ENCODE measurements at regions not wholly inside any gene's neighbourhood (a gene's known extent, or its start where the extent isn't known, plus 50 kb on each side); places are given as distances from the start of the nearest gene placed in this dataset.
"Not testable (repeated sequence)": the region's sequence is repeated elsewhere in the genome, so short reads cannot be mapped to it uniquely, and the experiment has no call there.

GRCh38 chr5:51997949-51998348 is 614.7 kb downstream of the ISL1 start:
- no peak for DNase-seq (ENCODE audit: low read depth, low spot score)
- no peak overlapping the region for H3K27ac ChIP-seq

DNA sequence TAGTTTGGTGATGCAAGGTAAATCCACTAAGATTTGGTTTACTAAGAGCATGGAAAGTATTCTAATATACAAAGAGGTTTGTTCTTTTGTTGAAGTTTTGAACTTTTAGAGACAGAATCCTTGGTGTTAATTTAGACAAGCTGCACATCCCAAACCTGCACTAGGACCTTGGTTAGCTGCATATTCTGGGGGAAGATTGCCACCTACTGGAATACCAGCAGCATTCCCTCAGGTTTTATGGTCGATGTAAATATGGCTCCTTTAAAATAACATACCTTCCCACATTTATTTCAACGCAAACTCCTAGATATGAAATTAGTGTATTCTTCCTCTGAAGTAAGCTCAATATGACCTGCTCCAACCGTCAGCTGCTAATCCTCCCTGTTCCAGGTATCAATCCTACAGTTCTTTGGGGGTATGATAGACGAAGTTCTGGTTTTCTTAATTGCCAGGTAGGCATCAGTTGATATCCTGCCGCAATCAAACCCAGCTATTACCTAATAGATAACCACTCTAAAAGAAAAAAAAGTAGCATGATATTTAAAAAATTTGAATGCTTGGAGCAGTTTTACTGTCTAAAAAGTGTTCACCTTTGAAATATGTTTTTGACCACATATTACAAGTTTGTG is 624.1 kb downstream of the ISL1 start:
- peak; percentile 12 for DNase-seq (ENCODE audit: low read depth, low spot score)
- H3K27ac ChIP-seq: no peak overlapping the region

DNA sequence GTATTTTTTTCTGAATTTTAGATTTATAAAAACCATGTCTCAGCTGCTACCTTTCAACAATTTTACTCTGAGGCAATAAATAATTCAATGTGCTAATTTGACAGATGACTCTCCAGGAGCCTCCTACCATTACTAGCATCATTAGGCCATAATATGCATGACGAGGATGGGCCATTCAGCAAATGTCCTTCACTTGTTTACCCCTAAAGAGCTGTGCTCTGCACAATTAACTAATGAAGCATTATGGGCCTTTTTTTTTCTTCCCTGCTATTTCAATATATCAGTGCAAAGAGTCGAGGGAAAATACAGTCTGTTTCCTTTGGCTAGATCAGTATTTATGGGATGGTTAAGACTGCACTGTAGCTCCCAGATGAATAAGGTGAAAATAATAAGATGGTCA is 627.2 kb downstream of the ISL1 start:
- no peak for DNase-seq (ENCODE audit: low read depth, low spot score)
- no peak overlapping the region for H3K27ac ChIP-seq

DNA sequence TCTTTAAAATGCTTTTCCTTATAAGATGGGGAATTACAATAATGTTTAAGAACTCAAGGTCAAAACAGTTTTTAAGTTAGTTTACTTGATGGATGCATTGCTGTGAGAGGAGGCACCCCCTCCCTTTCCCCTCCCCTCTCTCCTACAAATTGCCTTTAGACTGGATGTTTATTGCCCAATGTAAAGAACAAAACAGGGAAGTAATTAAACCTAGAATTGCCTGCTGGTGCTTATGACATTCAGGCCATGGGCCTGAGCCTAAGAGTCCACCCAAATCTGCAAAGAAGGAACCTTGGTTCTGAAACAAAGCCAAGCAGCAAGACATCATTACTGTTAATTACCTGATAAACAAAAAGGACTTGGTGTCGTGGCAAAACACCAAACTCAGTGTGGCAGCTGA is 630.3 kb downstream of the ISL1 start:
- DNase-seq (ENCODE audit: low read depth, low spot score): no peak
- no peak overlapping the region for H3K27ac ChIP-seq

DNA sequence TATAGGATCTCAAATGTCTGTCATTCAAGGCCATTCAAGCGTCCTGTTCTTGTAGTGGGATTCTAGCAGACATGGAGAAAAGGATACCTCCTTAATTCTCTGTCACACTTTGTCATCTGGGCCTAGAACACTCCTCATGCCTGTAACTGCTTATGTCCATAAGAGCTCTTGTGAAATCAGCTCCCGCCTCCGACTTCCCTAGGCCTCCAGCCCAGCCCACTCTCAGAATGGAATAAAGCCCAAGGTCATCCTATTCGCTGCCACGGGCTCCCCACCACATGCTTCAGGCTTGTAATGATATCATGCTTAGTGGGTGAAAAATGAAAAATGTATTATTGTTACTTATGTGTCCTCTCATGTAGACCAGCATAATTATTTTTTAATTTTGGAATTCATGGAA is 632.5 kb downstream of the ISL1 start:
- DNase-seq (ENCODE audit: low read depth, low spot score): no peak
- no peak overlapping the region for H3K27ac ChIP-seq

- H3K27ac ChIP-seq: no peak overlapping the region
- DNase-seq (ENCODE audit: low read depth, low spot score): no peak
Measured at GRCh38 chr5:52017567-52017966, 634.3 kb downstream of the ISL1 start.

GRCh38 chr5:52024359-52024758 is 641.1 kb downstream of the ISL1 start:
- H3K27ac ChIP-seq: no peak overlapping the region
- no peak for DNase-seq (ENCODE audit: low read depth, low spot score)

DNA sequence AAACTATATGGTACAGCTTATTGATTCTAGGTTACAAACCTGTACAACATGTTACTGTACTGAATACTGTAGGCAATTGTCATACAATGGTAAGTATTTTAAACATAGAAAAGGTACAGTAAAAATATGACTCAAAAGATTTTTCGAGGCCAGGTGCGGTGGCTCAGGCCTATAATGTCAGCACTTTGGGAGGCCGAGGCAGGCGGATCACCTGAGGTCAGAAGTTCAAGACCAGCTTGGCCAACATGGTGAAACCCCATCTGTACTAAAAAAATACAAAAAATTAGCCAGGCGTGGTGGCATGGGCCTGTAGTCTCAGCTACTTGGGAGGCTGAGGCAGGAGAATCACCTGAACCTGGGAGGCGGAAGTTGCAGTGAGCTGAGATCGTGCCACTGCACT is 646.6 kb downstream of the ISL1 start:
- H3K27ac ChIP-seq; DNase-seq (ENCODE audit: low read depth, low spot score): not testable (repeated sequence)

DNA sequence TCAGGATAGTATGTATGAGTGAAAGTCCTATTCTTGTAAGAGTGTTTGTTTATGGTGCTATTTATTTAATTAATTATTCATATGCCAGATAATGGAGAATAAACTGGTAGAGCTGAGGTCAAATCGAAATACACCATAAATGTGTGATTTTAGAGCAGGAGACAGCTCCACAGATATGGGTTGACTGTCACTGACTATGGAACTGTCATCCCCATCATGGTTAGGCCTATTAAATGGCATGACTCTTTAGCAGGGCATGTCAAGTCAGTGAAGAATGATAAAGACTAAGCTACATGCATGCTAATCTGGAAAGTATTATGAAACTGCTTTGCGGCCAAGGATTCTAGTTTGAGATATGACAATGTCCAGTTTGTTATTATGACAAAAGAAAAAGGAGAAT is 658.6 kb downstream of the ISL1 start:
- H3K27ac ChIP-seq: no peak overlapping the region
- DNase-seq (ENCODE audit: low read depth, low spot score): no peak

GRCh38 chr5:52043137-52043536 is 659.9 kb downstream of the ISL1 start:
- DNase-seq (ENCODE audit: low read depth, low spot score): no peak
- no peak overlapping the region for H3K27ac ChIP-seq

DNA sequence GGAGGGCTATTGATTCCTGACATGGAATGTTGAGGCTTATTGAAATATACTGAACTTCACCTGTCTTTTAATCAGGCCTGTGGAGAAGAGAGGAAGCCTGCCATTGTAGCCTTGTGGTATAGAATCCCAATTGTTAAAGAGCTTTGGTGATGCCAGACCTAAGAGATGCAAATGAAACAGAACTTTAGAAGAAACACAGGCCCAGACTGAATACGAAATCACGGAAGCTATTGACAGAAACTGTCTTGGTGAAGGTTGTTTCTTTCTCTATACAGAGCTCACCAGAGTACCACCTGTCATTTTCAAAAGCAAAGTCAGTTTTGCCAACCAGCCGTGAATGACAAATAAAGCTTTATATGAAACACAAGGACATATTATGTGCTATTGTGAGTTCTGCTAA is 660.3 kb downstream of the ISL1 start:
- H3K27ac ChIP-seq: no peak overlapping the region
- no peak for DNase-seq (ENCODE audit: low read depth, low spot score)

DNA sequence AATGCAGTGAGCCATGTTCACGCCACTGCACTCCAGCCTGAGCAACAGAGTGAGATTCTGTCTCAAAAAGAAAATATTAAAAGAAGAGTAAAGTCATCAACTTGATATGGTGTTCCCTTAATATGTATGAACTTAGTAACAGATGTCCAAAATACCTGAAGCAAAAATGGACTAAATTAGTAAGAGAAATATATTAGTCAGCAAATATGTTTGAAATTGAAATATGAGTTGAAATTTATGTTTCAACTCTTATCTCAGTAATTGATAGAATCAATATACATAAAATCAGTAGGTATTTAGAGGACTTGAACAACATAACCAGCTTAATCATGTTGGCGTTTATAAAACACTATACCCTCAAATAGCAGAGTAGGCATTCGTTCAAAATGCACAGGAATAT is 668.5 kb downstream of the ISL1 start:
- DNase-seq (ENCODE audit: low read depth, low spot score): no peak
- no peak overlapping the region for H3K27ac ChIP-seq

- no peak overlapping the region for H3K27ac ChIP-seq
- no peak for DNase-seq (ENCODE audit: low read depth, low spot score)
Measured at GRCh38 chr5:52063186-52063585, 679.9 kb downstream of the ISL1 start.

DNA sequence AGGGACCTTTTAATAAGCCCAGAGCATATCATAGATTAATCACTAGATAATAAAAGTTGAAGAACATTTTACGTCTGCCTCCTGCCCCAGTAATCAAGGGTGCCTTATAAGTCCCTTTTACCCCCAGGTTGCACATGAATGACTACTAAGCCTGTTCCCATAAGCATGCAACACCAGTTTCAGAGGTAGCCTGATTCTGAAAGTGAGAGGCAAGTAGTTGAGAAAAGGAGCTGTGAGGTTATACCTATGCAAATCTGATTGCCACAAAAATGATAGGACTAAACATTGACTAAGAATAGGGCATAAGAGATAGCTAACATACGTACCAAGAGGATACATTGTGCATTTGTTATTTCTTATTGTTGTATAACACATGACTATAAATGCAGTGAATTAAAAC is 681.9 kb downstream of the ISL1 start:
- H3K27ac ChIP-seq: no peak overlapping the region
- DNase-seq (ENCODE audit: low read depth, low spot score): no peak

DNA sequence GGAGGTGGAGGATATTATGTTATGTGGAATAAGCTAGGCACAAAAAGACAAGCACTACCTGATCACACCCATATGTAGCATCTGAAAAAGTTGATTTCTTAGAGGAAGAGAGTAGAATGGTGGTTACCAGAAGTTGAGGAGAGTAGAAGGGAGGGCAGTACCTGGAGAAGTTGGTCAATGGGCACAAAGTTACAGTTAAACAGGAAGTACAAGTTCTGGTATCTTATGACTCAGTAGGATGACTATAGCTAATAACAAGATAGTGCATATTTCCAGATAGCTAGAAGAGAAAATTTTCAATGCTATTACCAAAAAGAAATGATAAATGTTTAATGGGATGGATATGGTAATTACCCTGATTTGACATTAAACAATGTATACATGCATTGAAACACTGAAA is 686.7 kb downstream of the ISL1 start:
- DNase-seq (ENCODE audit: low read depth, low spot score): no peak
- H3K27ac ChIP-seq: no peak overlapping the region

GRCh38 chr5:52073993-52074689 is 690.9 kb downstream of the ISL1 start:
- no peak overlapping the region for H3K27ac ChIP-seq
- no peak for DNase-seq (ENCODE audit: low read depth, low spot score)

DNA sequence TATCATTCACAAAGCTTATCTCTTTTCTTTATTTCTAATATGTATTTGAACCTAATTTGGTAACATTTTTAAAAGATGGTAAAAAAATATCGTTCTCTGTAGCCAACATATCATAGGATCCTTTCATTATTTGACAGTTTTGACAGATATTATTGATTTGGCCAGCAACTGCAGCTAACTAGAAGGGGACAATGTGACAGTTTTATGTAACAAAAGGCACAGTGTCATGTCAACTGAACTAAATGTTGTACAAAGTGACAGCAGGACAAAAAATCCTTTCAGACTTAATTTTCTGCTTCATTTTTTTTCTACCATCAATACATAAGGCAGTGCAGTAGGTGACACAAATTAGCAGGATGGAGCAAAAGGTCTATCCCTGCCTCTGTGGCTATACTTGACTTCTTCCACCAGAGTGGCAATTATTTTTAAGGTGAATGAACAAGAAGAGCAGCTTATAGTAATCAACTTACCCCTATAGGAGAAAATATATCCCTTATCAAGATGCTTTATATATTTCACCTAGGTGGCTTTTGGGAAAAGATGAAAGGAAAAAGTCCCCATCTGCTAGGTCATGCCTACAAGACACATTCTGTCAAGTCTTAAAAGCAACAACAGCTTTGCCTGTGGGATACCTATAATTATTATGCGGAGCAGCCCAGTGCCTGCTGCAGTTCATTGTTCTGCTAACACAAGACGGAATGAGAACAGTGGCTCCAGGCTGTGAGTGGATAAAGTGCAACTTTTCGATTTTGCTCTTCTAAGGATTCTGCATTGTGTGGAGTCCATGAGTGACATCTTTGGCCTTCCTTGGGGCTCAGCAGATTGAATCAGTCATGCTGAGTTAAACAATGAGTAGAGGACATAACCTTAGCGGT is 694.9 kb downstream of the ISL1 start:
- DNase-seq (ENCODE audit: low read depth, low spot score): no peak
- no peak overlapping the region for H3K27ac ChIP-seq

DNA sequence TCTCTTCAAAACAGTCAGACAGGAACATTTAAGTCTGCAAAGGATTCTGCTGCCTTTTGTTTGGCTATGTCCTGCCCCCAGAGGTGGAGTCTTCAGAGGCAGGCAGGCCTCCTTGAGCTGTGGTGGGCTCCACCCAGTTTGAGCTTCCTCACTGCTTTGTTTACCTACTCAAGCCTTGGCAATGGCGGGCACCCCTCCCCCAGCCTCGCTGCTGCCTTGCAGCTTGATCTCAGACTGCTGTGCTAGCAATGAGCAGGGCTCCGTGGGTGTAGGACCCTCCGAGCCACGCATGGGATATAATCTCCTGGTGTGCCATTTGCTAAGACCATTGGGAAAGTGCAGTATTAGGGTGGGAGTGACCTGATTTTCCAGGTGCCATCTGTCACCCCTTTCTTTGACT is 685.4 kb upstream of the ITGA1 start:
- not testable (repeated sequence) for H3K27ac ChIP-seq; DNase-seq (ENCODE audit: low read depth, low spot score)

DNA sequence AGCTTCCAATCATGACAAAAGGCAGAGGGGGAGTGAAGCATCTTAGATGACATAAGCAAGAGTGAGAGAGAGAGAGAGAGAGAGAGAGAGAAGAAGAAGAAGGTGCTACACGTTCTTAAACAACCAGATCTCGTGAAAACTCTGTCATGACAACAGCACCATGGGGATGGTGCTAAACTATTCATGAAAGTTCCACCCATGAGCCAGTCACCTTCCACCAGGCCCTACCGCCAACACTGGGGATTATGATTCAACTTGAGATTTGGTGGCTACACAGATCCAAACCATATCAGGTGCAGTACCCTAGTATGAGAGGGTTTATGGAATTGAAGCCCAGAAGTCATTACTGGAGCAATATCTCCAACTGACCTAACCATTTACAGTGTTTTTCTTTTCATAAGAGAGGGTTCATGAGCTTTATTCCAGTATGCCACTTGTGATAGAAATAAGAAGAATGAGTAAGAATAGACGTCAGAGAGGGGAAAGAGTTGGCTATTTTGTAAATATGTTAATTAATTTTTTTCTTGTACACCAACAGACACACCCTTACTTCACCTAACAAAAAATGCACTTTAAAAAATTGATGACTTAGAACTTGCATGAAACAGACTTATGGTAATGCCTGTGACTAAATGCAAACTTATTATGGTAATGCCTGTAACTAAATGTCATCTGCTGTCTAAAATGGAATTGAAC is 680.4 kb upstream of the ITGA1 start:
- H3K27ac ChIP-seq: no peak overlapping the region
- DNase-seq (ENCODE audit: low read depth, low spot score): no peak

GRCh38 chr5:52119768-52120167 is 667.9 kb upstream of the ITGA1 start:
- no peak for DNase-seq (ENCODE audit: low read depth, low spot score)
- no peak overlapping the region for H3K27ac ChIP-seq

GRCh38 chr5:52132053-52132452 is 655.7 kb upstream of the ITGA1 start:
- no peak for DNase-seq (ENCODE audit: low read depth, low spot score)
- no peak overlapping the region for H3K27ac ChIP-seq

Measured in epithelial cell of prostate (primary cell).